ENCODE measurements at regions not wholly inside any gene's neighbourhood (a gene's known extent, or its start where the extent isn't known, plus 50 kb on each side); places are given as distances from the start of the nearest gene placed in this dataset.

DNA sequence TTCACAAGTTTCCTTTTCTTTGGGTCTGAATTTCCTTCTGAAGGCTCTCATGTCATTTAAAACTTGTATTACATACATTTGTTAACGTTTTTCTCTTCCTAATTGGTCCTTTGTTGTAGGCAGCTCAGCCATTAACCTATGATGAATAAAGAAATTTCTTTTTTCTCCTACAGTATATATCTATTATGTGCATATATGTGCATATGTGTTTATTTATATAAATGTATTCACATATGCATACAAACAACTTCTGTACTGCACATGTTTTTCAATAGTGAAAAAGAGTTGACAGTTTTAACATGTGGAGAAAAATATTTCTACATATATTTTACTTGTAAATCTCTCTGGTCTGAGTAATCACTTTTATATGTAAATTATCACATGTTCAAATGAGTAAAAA lies 1674.9 kb upstream of the PCDH20 start:
- Mint-ChIP-seq H3K4me1 (ENCODE audit: low read depth, unreplicated experiment) (peaks cover 2% of the 10 kb centered on the region), H3K9me3 (ENCODE audit: unreplicated experiment) (no peaks in the 10 kb centered on the region), H3K27me3 (ENCODE audit: low read depth, unreplicated experiment) (no peaks in the 10 kb centered on the region), H3K36me3 (ENCODE audit: low read depth, unreplicated experiment) (no peaks in the 10 kb centered on the region), H3K4me3 (ENCODE audit: unreplicated experiment) (no peak overlapping the region), H3K27ac (ENCODE audit: unreplicated experiment) (no peak overlapping the region)
- DNase-seq (ENCODE audit: low read depth) (no peak), FAIRE-seq (no peak)
- Histone ChIP-seq H3K9ac (ENCODE audit: low read length) (no peak overlapping the region), H3K9me3 (ENCODE audit: insufficient read depth, low read depth, low read length) (no peaks in the 10 kb centered on the region), H2AFZ (ENCODE audit: low read depth, low read length) (no peak overlapping the region), H3K27me3 (ENCODE audit: insufficient read depth, low read length) (no peaks in the 10 kb centered on the region), H3K79me2 (ENCODE audit: insufficient read depth, low read length) (no peaks in the 10 kb centered on the region), H3K36me3 (ENCODE audit: insufficient read depth, low read length) (no peaks in the 10 kb centered on the region), H3K4me2 (ENCODE audit: low read length) (no peak overlapping the region), H4K20me1 (ENCODE audit: insufficient read depth, low read length) (no peaks in the 10 kb centered on the region), H3K4me1 (ENCODE audit: insufficient read depth, low read length) (peaks cover 3% of the 10 kb centered on the region), H3K27ac (ENCODE audit: low read depth, low read length) (no peak overlapping the region), H3K4me3 (ENCODE audit: insufficient read depth, low read depth, low read length) (no peak overlapping the region)
- TF ChIP-seq EZH2 (IDR thresholded peaks at IDR 0.05; ENCODE audit: insufficient read depth, low read length) = no peak
- TF ChIP-seq, protein P1, sequence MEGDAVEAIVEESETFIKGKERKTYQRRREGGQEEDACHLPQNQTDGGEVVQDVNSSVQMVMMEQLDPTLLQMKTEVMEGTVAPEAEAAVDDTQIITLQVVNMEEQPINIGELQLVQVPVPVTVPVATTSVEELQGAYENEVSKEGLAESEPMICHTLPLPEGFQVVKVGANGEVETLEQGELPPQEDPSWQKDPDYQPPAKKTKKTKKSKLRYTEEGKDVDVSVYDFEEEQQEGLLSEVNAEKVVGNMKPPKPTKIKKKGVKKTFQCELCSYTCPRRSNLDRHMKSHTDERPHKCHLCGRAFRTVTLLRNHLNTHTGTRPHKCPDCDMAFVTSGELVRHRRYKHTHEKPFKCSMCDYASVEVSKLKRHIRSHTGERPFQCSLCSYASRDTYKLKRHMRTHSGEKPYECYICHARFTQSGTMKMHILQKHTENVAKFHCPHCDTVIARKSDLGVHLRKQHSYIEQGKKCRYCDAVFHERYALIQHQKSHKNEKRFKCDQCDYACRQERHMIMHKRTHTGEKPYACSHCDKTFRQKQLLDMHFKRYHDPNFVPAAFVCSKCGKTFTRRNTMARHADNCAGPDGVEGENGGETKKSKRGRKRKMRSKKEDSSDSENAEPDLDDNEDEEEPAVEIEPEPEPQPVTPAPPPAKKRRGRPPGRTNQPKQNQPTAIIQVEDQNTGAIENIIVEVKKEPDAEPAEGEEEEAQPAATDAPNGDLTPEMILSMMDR (IDR thresholded peaks at IDR 0.05; ENCODE audit: insufficient read depth, low read depth, low read length) = no peak

DNA sequence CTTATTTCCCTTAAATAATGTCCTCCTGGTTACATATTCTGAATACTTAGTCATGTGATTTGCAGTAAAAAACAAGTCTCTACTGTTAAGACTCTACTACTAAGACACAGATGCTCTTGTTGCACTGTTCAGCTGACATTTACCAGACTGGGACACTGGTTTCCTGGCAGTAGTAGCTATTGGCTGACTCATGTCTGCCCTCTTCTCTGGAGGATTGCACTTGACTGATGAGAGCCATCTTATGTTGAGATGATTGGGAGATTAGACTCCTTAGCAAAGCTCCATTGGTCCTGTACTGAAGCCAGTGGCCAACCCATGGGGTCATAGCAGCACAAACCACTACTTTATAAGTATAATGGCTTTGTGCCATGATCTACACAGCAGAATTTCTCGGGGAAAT lies 1672.6 kb upstream of the PCDH20 start:
- no peaks in the 10 kb centered on the region for H3K9me3 Mint-ChIP-seq (ENCODE audit: unreplicated experiment)
- no peak for FAIRE-seq
- peak; percentile 50 for DNase-seq (ENCODE audit: low read depth)

DNA sequence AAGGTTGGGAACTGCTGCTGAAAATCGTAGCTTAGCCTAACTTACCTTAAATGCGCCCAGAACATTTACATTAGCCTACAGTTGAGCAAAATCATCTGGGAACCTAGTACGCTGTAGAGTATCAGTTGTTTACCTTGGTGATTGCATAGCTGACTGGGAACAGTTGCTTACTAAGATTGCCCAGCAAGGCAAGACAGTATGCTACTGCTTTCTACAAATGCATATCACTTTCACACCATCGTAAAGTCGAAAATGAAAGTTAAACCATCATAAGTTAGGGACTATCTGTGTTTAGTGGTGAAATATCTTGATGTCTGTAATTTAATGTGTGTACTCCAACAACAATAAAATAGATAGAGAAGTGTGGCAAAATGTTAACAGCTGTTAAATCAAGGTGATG lies 1670.6 kb upstream of the PCDH20 start:
- H4K20me1 ChIP-seq (ENCODE audit: insufficient read depth, low read length) = no peaks in the 10 kb centered on the region
- H3K4me3 ChIP-seq (ENCODE audit: insufficient read depth, low read depth, low read length) = no peak overlapping the region
- H3K79me2 ChIP-seq (ENCODE audit: insufficient read depth, low read length) = no peaks in the 10 kb centered on the region
- no peaks in the 10 kb centered on the region for H3K36me3 ChIP-seq (ENCODE audit: insufficient read depth, low read length)
- Mint-ChIP-seq H3K27ac (ENCODE audit: unreplicated experiment) (no peak overlapping the region), H3K9me3 (ENCODE audit: unreplicated experiment) (no peaks in the 10 kb centered on the region), H3K4me1 (ENCODE audit: low read depth, unreplicated experiment) (no peaks in the 10 kb centered on the region), H3K36me3 (ENCODE audit: low read depth, unreplicated experiment) (no peaks in the 10 kb centered on the region), H3K27me3 (ENCODE audit: low read depth, unreplicated experiment) (no peaks in the 10 kb centered on the region), H3K4me3 (ENCODE audit: unreplicated experiment) (no peak overlapping the region)
- H3K27me3 ChIP-seq (ENCODE audit: insufficient read depth, low read length) = no peaks in the 10 kb centered on the region
- no peak overlapping the region for H3K27ac ChIP-seq (ENCODE audit: low read depth, low read length)
- FAIRE-seq (no peak), DNase-seq (ENCODE audit: low read depth) (no peak)
- no peak overlapping the region for H3K4me2 ChIP-seq (ENCODE audit: low read length)
- H2AFZ ChIP-seq (ENCODE audit: low read depth, low read length) = no peak overlapping the region
- H3K9ac ChIP-seq (ENCODE audit: low read length) = no peak overlapping the region
- H3K9me3 ChIP-seq (ENCODE audit: insufficient read depth, low read depth, low read length) = no peaks in the 10 kb centered on the region
- no peaks in the 10 kb centered on the region for H3K4me1 ChIP-seq (ENCODE audit: insufficient read depth, low read length)
- TF ChIP-seq, protein P1 (IDR thresholded peaks at IDR 0.05; ENCODE audit: insufficient read depth, low read depth, low read length) = no peak
- no peak for TF ChIP-seq EZH2 (IDR thresholded peaks at IDR 0.05; ENCODE audit: insufficient read depth, low read length)

More for the DNA sequence above, 1672.6 kb upstream of the PCDH20 start:
- Histone ChIP-seq H3K79me2 (ENCODE audit: insufficient read depth, low read length) (no peaks in the 10 kb centered on the region), H3K27ac (ENCODE audit: low read depth, low read length) (no peak overlapping the region), H3K36me3 (ENCODE audit: insufficient read depth, low read length) (no peaks in the 10 kb centered on the region), H3K27me3 (ENCODE audit: insufficient read depth, low read length) (no peaks in the 10 kb centered on the region), H3K4me3 (ENCODE audit: insufficient read depth, low read depth, low read length) (no peak overlapping the region), H2AFZ (ENCODE audit: low read depth, low read length) (no peak overlapping the region), H3K9me3 (ENCODE audit: insufficient read depth, low read depth, low read length) (no peaks in the 10 kb centered on the region), H3K4me2 (ENCODE audit: low read length) (no peak overlapping the region), H3K4me1 (ENCODE audit: insufficient read depth, low read length) (peaks cover 3% of the 10 kb centered on the region), H3K9ac (ENCODE audit: low read length) (no peak overlapping the region), H4K20me1 (ENCODE audit: insufficient read depth, low read length) (no peaks in the 10 kb centered on the region)
- no peaks in the 10 kb centered on the region for H3K4me1 Mint-ChIP-seq (ENCODE audit: low read depth, unreplicated experiment)
- no peak overlapping the region for H3K4me3 Mint-ChIP-seq (ENCODE audit: unreplicated experiment)
- H3K27ac Mint-ChIP-seq (ENCODE audit: unreplicated experiment) = no peak overlapping the region
- no peaks in the 10 kb centered on the region for H3K36me3 Mint-ChIP-seq (ENCODE audit: low read depth, unreplicated experiment)
- no peak for TF ChIP-seq EZH2 (IDR thresholded peaks at IDR 0.05; ENCODE audit: insufficient read depth, low read length)
- TF ChIP-seq, protein P1 (IDR thresholded peaks at IDR 0.05; ENCODE audit: insufficient read depth, low read depth, low read length) = no peak
- no peaks in the 10 kb centered on the region for H3K27me3 Mint-ChIP-seq (ENCODE audit: low read depth, unreplicated experiment)

All from astrocyte (in vitro differentiated cells and primary cell).